ENCODE measurements at regions not wholly inside any gene's neighbourhood (a gene's known extent, or its start where the extent isn't known, plus 50 kb on each side); places are given as distances from the start of the nearest gene placed in this dataset.

- no peak overlapping the region for H2AFZ ChIP-seq (ENCODE audit: low read depth, low read length)
- no peaks in the 10 kb centered on the region for H3K36me3 ChIP-seq (ENCODE audit: insufficient read depth, low read length)
- H3K79me2 ChIP-seq (replicated peaks; ENCODE audit: insufficient read depth, low read length), result no peaks in the 10 kb centered on the region
- no peak overlapping the region for H3K9ac ChIP-seq (ENCODE audit: low read length)
- no peak overlapping the region for H3K4me3 ChIP-seq (ENCODE audit: low read length)
- no peaks in the 10 kb centered on the region for H4K20me1 ChIP-seq (ENCODE audit: insufficient read depth)
- no peaks in the 10 kb centered on the region for H3F3A ChIP-seq (ENCODE audit: insufficient read depth, low read length, poor library complexity, severe bottlenecking)
- H3K27me3 ChIP-seq (ENCODE audit: insufficient read depth, low read depth, low read length), result no peaks in the 10 kb centered on the region
- TF ChIP-seq MXI1 (conservative IDR thresholded peaks at IDR 0.05; ENCODE audit: poor library complexity, severe bottlenecking) (no peak), EP300 (conservative IDR thresholded peaks at IDR 0.05; ENCODE audit: poor library complexity, severe bottlenecking) (no peak), POLR2AphosphoS5 (IDR thresholded peaks at IDR 0.05) (no peak)
- no peaks in the 10 kb centered on the region for H3K9me3 ChIP-seq (ENCODE audit: low read length)
- H3K9me2 ChIP-seq (ENCODE audit: insufficient read depth, low read length), result no peaks in the 10 kb centered on the region
- H3K4me2 ChIP-seq (ENCODE audit: low read length), result no peak overlapping the region
- no peak overlapping the region for H3K27ac ChIP-seq (ENCODE audit: low read length)
Measured at GRCh38 chr12:126157575-126157966, 1092.3 kb downstream of the AACS start.

GRCh38 chr12:126159139-126159538 lies 1093.9 kb downstream of the AACS start:
- Histone ChIP-seq H3K9me3 (ENCODE audit: low read length) (no peaks in the 10 kb centered on the region), H3F3A (ENCODE audit: insufficient read depth, low read length, poor library complexity, severe bottlenecking) (no peaks in the 10 kb centered on the region), H3K36me3 (ENCODE audit: insufficient read depth, low read length) (no peaks in the 10 kb centered on the region), H3K4me2 (ENCODE audit: low read length) (no peak overlapping the region), H3K9me2 (ENCODE audit: insufficient read depth, low read length) (no peaks in the 10 kb centered on the region), H3K4me3 (ENCODE audit: low read length) (no peak overlapping the region), H3K79me2 (replicated peaks; ENCODE audit: insufficient read depth, low read length) (no peaks in the 10 kb centered on the region), H4K20me1 (ENCODE audit: insufficient read depth) (no peaks in the 10 kb centered on the region), H3K27ac (ENCODE audit: low read length) (no peak overlapping the region), H3K27me3 (ENCODE audit: insufficient read depth, low read depth, low read length) (no peaks in the 10 kb centered on the region), H2AFZ (ENCODE audit: low read depth, low read length) (no peak overlapping the region), H3K9ac (ENCODE audit: low read length) (no peak overlapping the region)
- TF ChIP-seq EP300 (conservative IDR thresholded peaks at IDR 0.05; ENCODE audit: poor library complexity, severe bottlenecking), result no peak
- TF ChIP-seq CTCF (IDR thresholded peaks at IDR 0.05; ENCODE audit: poor library complexity, severe bottlenecking), result no peak
- TF ChIP-seq SMC3 (conservative IDR thresholded peaks at IDR 0.05; ENCODE audit: poor library complexity), result no peak
- TF ChIP-seq RAD21 (conservative IDR thresholded peaks at IDR 0.05), result no peak
- TF ChIP-seq EZH2 (IDR thresholded peaks at IDR 0.05; ENCODE audit: borderline replicate concordance, insufficient read depth, low read length, poor library complexity, severe bottlenecking), result no peak
- no peak for TF ChIP-seq TAF1 (IDR thresholded peaks at IDR 0.05; ENCODE audit: low read depth)
- no peak for TF ChIP-seq POLR2AphosphoS5 (IDR thresholded peaks at IDR 0.05)
- TF ChIP-seq REST (IDR thresholded peaks at IDR 0.05; ENCODE audit: borderline replicate concordance), result no peak
- no peak for TF ChIP-seq MXI1 (conservative IDR thresholded peaks at IDR 0.05; ENCODE audit: poor library complexity, severe bottlenecking)

- H3K27me3 ChIP-seq (ENCODE audit: insufficient read depth, low read depth, low read length), result no peaks in the 10 kb centered on the region
- no peaks in the 10 kb centered on the region for H4K20me1 ChIP-seq (ENCODE audit: insufficient read depth)
- H3K4me3 ChIP-seq (ENCODE audit: low read length), result no peak overlapping the region
- H3K4me2 ChIP-seq (ENCODE audit: low read length), result no peak overlapping the region
- no peak overlapping the region for H2AFZ ChIP-seq (ENCODE audit: low read depth, low read length)
- H3K79me2 ChIP-seq (replicated peaks; ENCODE audit: insufficient read depth, low read length), result no peaks in the 10 kb centered on the region
- H3K27ac ChIP-seq (ENCODE audit: low read length), result no peak overlapping the region
- H3K9ac ChIP-seq (ENCODE audit: low read length), result no peak overlapping the region
- H3K9me3 ChIP-seq (ENCODE audit: low read length), result no peaks in the 10 kb centered on the region
- H3F3A ChIP-seq (ENCODE audit: insufficient read depth, low read length, poor library complexity, severe bottlenecking), result no peaks in the 10 kb centered on the region
- no peaks in the 10 kb centered on the region for H3K36me3 ChIP-seq (ENCODE audit: insufficient read depth, low read length)
- TF ChIP-seq CTCF (IDR thresholded peaks at IDR 0.05; ENCODE audit: poor library complexity, severe bottlenecking) (no peak), SMC3 (conservative IDR thresholded peaks at IDR 0.05; ENCODE audit: poor library complexity) (no peak), EP300 (conservative IDR thresholded peaks at IDR 0.05; ENCODE audit: poor library complexity, severe bottlenecking) (no peak), EZH2 (IDR thresholded peaks at IDR 0.05; ENCODE audit: borderline replicate concordance, insufficient read depth, low read length, poor library complexity, severe bottlenecking) (no peak), POLR2AphosphoS5 (IDR thresholded peaks at IDR 0.05) (no peak), MXI1 (conservative IDR thresholded peaks at IDR 0.05; ENCODE audit: poor library complexity, severe bottlenecking) (no peak), RAD21 (conservative IDR thresholded peaks at IDR 0.05) (no peak), REST (IDR thresholded peaks at IDR 0.05; ENCODE audit: borderline replicate concordance) (no peak), TAF1 (IDR thresholded peaks at IDR 0.05; ENCODE audit: low read depth) (no peak)
- H3K9me2 ChIP-seq (ENCODE audit: insufficient read depth, low read length), result no peaks in the 10 kb centered on the region
Measured at GRCh38 chr12:126160912-126161311, 1095.7 kb downstream of the AACS start.
